SH-SY5Y (cell line): ENCODE measurements at regions not wholly inside any gene's neighbourhood (a gene's known extent, or its start where the extent isn't known, plus 50 kb on each side); places are given as distances from the start of the nearest gene placed in this dataset.

Source experiments
- GATA2 ChIP-seq: IDR thresholded peaks from 2 replicates; pipeline ENCODE4 v1.6.1; 2011; ENCODE audit warnings: mild to moderate bottlenecking, low read depth, low read length
- GATA3 ChIP-seq: IDR thresholded peaks from 2 replicates; pipeline ENCODE4 v1.6.1; 2011; ENCODE audit warnings: low read depth, mild to moderate bottlenecking, low read length, moderate library complexity

GRCh38 chr2:226020956-226021355, 621.4 kb downstream of the NYAP2 start:
- no peak for TF ChIP-seq GATA3
- TF ChIP-seq GATA2: no peak
